GM12892 (cell line): ENCODE measurements at regions not wholly inside any gene's neighbourhood (a gene's known extent, or its start where the extent isn't known, plus 50 kb on each side); places are given as distances from the start of the nearest gene placed in this dataset.

Source experiments
- POLR2A ChIP-seq: IDR thresholded peaks from 2 replicates; pipeline ENCODE4 v1.6.1; 2011; ENCODE audit warnings: low read depth, low read length, control low read depth
- POLR2AphosphoS5 ChIP-seq: IDR thresholded peaks from 2 replicates; pipeline ENCODE4 v1.6.1; 2011; ENCODE audit warnings: low read depth, low read length, control low read depth
- TAF1 ChIP-seq: IDR thresholded peaks from 2 replicates; pipeline ENCODE4 v1.6.1; 2011; ENCODE audit warnings: low read depth, mild to moderate bottlenecking, control low read depth, low read length, borderline replicate concordance

DNA sequence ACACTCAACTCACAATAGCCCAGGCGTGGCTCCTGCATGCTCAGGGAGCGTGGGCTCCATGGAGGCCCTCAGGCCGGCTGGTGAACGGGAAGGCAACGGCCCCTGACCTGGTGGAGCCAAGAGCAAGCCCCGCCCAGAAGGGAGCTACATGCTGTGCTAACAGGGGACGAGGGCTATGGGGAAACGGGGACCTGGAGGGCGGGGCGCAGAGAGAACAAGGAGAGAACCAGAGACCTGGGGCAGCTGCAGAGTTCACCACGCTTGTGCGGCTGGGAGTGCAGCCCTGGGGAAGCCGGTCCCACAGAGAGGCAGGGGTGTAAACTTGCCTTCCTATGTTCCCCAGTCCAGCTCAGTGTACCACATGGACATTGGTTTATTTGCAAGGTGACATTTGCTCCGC lies 69.2 kb upstream of the PPP2R2D start:
- TF ChIP-seq POLR2A (no peak), POLR2AphosphoS5 (no peak), TAF1 (no peak)
